ENCODE measurements at regions not wholly inside any gene's neighbourhood (a gene's known extent, or its start where the extent isn't known, plus 50 kb on each side); places are given as distances from the start of the nearest gene placed in this dataset.

- intact Hi-C loops (cut with DNase I): no loop called here
- DNase-seq: no peak
- no peak for ATAC-seq
- no peaks in the 10 kb centered on the region for H3K4me1 ChIP-seq
- no peak overlapping the region for H3K4me3 ChIP-seq
- no peak overlapping the region for H3K27ac ChIP-seq
- H3K9me3 ChIP-seq: no peaks in the 10 kb centered on the region
- TF ChIP-seq POLR2A (IDR thresholded peaks at IDR 0.05): no peak
- no peak for TF ChIP-seq CTCF (IDR thresholded peaks at IDR 0.05)
- no peaks in the 10 kb centered on the region for H3K36me3 ChIP-seq (replicated peaks in 1 of 2; ENCODE audit: insufficient read depth in 1 of 2, low read depth in 2 of 2)
- no peaks in the 10 kb centered on the region for H3K27me3 ChIP-seq
These were observed 787.4 kb downstream of the DACH1 start for GRCh38 chr13:71079638-71080037.

- H3K27ac ChIP-seq: no peak overlapping the region
- 73 to 85% methylated on average over 3 of the region's 3 CpGs for WGBS, 2 donors
- no peaks in the 10 kb centered on the region for H3K36me3 ChIP-seq (replicated peaks in 1 of 2; ENCODE audit: insufficient read depth in 1 of 2, low read depth in 2 of 2)
- no peak for TF ChIP-seq POLR2A (IDR thresholded peaks at IDR 0.05)
- TF ChIP-seq CTCF (IDR thresholded peaks at IDR 0.05): no peak
- ATAC-seq (no peak), DNase-seq (no peak)
- intact Hi-C loops (cut with DNase I): no loop called here
- no peaks in the 10 kb centered on the region for H3K4me1 ChIP-seq
- no peaks in the 10 kb centered on the region for H3K9me3 ChIP-seq
- H3K27me3 ChIP-seq: no peaks in the 10 kb centered on the region
- no peak overlapping the region for H3K4me3 ChIP-seq
These were observed 799.0 kb downstream of the DACH1 start for GRCh38 chr13:71068041-71068440.

- DNase-seq (no peak), ATAC-seq (no peak)
- TF ChIP-seq POLR2A (IDR thresholded peaks at IDR 0.05) (no peak), CTCF (IDR thresholded peaks at IDR 0.05) (peak in 4 of 7 experiments; percentile 18 to 29 (median 23))
- intact Hi-C loops (cut with DNase I): no loop called here
- Histone ChIP-seq H3K4me1 (no peaks in the 10 kb centered on the region), H3K27me3 (no peaks in the 10 kb centered on the region), H3K9me3 (no peaks in the 10 kb centered on the region), H3K36me3 (replicated peaks in 1 of 2; ENCODE audit: insufficient read depth in 1 of 2, low read depth in 2 of 2) (no peaks in the 10 kb centered on the region), H3K27ac (no peak overlapping the region), H3K4me3 (no peak overlapping the region)
- 41 to 63% methylated on average over 3 of the region's 3 CpGs for WGBS, 2 donors
These were observed 799.7 kb downstream of the DACH1 start for GRCh38 chr13:71067165-71067815.

GRCh38 chr13:71056581-71056980, 810.4 kb downstream of the DACH1 start:
- no peak for TF ChIP-seq POLR2A (IDR thresholded peaks at IDR 0.05)
- TF ChIP-seq CTCF (IDR thresholded peaks at IDR 0.05): no peak
- no peaks in the 10 kb centered on the region for H3K4me1 ChIP-seq
- H3K27me3 ChIP-seq: no peaks in the 10 kb centered on the region
- H3K36me3 ChIP-seq (replicated peaks in 1 of 2; ENCODE audit: insufficient read depth in 1 of 2, low read depth in 2 of 2): no peaks in the 10 kb centered on the region
- DNase-seq: no peak
- no peak overlapping the region for H3K27ac ChIP-seq
- H3K4me3 ChIP-seq: no peak overlapping the region
- intact Hi-C loops (cut with DNase I): no loop called here
- no peak for ATAC-seq
- 36 to 69% methylated on average over 4 of the region's 4 CpGs for WGBS, 2 donors
- H3K9me3 ChIP-seq: no peaks in the 10 kb centered on the region

- intact Hi-C loops (cut with DNase I): no loop called here
- ATAC-seq (no peak), DNase-seq (no peak)
- H3K27me3 ChIP-seq: no peaks in the 10 kb centered on the region
- no peak overlapping the region for H3K4me3 ChIP-seq
- WGBS, 2 donors: 72 to 75% methylated on average over 3 of the region's 3 CpGs
- no peaks in the 10 kb centered on the region for H3K4me1 ChIP-seq
- no peak overlapping the region for H3K27ac ChIP-seq
- no peak for TF ChIP-seq POLR2A (IDR thresholded peaks at IDR 0.05)
- no peak for TF ChIP-seq CTCF (IDR thresholded peaks at IDR 0.05)
- no peaks in the 10 kb centered on the region for H3K9me3 ChIP-seq
- H3K36me3 ChIP-seq (replicated peaks in 1 of 2; ENCODE audit: insufficient read depth in 1 of 2, low read depth in 2 of 2): no peaks in the 10 kb centered on the region
These were observed 811.4 kb downstream of the DACH1 start for GRCh38 chr13:71055644-71056043.
